Right kidney (tissue), 1 donor: ENCODE measurements at regions not wholly inside any gene's neighbourhood (a gene's known extent, or its start where the extent isn't known, plus 50 kb on each side); places are given as distances from the start of the nearest gene placed in this dataset.
"Not testable (repeated sequence)": the region's sequence is repeated elsewhere in the genome, so short reads cannot be mapped to it uniquely, and the experiment has no call there.

Source experiments
- DNase-seq: peaks from one replicate; pipeline ENCODE4 v3.0.0-alpha.2; 2016

- no peak for DNase-seq
Observed at GRCh38 chr17:20771104-20771503, 191.6 kb downstream of the CDRT15L2 start.

DNA sequence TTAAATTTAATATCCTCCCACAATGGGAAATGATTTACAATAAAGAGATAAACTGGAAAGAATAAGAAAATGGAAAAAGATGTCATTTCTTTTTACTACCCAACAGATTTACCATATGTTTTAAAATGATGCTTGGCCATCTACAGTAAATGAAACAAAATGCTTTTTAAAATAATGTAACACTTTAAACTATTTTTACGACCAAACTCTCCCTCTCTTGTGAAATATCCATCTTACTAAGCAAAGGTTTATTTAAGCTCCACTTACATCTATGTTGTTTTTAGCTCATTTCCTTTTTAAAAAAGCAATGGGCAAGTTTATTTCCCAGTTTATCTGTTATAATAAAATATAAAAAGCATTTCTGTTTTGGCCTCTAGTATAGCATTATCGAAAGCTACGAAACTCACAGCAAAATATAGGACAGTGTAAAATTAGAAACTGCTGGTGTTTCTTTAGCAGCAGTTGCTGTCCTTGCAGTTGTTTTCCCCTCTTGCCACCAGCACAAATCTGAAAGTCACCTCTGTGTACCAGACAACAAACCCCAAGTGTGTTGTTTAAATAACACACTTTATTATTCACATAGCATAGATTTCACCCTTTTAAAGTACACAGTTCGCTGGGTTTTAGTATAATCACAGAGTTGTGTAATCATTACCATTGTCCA lies 195.1 kb downstream of the CDRT15L2 start:
- DNase-seq = no peak

GRCh38 chr17:20775331-20775730 lies 195.8 kb downstream of the CDRT15L2 start:
- DNase-seq = no peak

GRCh38 chr17:20779521-20779920 lies 200.0 kb downstream of the CDRT15L2 start:
- DNase-seq = no peak

DNA sequence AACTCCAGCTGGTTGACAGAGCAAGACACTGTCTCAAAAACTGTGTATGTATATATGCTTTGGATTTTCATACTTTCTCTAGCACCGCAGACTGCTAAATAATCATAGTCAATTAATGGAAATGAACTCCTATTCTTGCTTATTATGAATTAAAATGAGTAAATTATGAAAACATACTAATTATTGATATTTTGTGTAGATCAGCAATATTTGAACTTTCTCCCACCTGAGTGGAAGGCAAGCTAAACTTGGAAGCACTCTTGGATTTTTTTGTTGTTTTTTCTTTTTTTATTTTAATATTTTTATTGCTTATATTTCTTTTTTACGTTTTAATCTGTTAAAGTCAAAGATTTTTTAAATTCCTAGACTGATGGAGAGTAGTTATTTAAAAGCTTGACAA lies 201.7 kb downstream of the CDRT15L2 start:
- no peak for DNase-seq

DNA sequence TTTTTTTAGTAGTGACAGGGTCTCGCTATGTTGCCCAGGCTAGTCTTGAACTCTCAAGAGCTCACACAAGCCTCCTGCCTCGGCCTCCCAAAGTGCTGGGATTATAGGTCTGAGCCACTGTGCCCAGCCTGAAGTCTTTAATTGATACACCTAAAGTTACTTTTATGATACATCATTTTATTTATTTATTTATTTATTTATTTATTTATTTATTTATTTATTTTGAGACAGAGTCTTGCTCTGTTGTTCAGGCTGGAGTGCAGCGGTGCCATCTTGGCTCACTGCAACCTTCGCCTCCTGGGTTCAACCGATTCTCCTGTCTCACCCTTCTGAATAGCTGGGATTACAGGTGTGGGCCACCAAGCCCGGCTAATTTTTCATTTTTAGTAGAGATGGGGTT lies 202.3 kb downstream of the CDRT15L2 start:
- DNase-seq = not testable (repeated sequence)

GRCh38 chr17:20783091-20783490 lies 203.6 kb downstream of the CDRT15L2 start:
- no peak for DNase-seq

DNA sequence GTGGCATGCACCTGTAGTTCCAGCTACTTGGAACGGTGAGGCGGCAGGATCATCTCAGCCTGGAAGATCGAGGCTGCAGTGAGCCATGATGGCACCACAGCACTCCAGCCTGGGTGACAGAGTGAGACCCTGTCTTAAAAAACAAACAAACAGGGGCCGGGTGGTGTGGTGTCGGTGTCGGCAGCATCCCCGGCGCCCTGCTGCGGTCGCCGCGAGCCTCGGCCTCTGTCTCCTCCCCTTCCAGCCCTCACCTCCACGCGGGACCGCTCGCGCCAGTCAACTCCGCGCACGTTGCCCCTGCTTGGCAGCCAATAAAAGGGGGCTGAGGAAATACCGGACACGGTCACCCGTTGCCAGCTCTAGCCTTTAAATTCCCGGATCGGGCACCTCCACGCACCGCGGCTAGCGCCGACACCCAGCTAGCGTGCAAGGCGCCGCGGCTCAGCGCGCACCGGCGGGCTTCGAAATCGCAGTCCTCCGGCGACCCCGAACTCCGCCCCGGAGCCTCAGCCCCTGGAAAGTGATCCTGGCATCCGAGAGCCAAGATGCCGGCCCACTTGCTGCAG lies 204.7 kb downstream of the CDRT15L2 start:
- DNase-seq = peak; percentile 14

- DNase-seq = no peak
Observed at GRCh38 chr17:20787281-20787680, 207.8 kb downstream of the CDRT15L2 start.

DNA sequence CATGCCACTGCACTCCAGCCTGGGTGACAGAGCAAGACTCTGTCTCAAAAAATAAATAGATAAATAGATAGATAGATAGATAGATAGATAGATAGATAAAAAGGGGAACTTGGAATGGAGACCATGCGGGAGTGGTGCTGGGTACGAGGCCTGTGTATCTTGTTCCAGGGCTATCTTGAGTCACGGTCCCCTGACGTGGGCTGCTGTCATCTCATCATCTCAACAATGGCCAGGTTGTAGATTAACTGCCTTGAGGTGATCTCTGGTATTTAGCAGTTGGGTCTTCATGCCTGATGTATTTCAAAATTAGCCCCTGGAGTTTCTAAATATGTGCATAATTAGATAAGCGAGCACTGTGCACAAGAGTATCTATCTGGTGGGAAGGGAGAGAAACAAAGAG lies 212.1 kb downstream of the CDRT15L2 start:
- DNase-seq = no peak

DNA sequence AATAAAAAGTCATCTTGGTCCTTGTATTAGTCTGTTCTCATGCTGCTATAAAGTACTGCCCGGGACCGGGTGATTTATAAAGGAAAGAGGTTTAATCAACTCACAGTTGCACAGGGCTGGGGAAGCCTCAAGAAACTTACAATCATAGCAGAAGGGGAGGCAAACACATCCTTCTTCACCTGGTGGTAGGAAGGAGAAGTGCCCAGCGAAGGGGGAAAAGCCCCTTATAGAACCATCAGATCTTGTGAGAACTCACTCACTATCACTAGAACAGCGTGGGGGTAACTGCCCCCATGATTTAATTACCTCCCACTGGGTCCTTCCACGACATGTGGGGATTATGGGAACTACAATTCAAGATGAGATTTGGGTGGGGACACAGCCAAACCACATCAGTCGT lies 215.0 kb downstream of the CDRT15L2 start:
- not testable (repeated sequence) for DNase-seq

DNA sequence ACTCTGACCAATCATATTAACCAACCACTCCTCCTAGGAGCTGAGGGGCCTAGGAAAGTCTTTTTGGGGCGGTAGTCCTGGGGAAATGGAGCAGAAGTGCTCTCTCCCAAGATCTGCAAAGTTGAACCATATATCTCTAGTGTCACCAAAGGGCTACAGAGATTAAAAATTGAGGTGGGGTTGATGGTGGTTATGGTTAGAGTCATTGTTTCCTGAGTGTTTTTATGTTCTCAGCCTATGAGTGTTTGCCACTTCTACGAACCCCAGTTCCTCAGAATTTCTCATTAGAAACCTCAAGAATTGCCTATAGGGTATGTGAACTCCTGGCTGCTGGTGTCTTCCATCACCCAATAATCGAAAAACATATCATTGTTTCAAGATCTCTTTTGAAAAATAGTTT lies 217.8 kb downstream of the CDRT15L2 start:
- DNase-seq = no peak

DNA sequence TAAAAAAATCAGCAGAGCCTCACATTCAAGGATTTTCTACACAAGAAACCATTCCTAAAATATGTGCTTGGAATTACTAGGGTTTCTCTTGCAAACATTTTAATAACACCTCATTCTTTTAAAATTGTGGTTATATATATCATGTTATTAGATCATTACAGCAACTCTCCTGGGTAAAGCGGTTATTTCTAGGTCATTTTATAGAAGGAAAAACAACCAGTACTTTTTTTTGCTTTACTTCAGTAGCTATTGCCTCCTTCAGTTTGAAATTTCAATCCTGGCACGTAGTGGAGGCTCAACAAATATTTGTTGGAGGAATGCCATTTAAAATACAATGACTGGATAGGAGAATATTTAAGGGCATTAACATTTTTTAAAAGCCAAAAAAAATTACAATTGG lies 220.6 kb downstream of the CDRT15L2 start:
- DNase-seq = no peak

GRCh38 chr17:20805751-20806150 lies 226.2 kb downstream of the CDRT15L2 start:
- DNase-seq = no peak

- not testable (repeated sequence) for DNase-seq
Observed at GRCh38 chr17:20807566-20807965, 228.0 kb downstream of the CDRT15L2 start.

- not testable (repeated sequence) for DNase-seq
Observed at GRCh38 chr17:20815410-20815809, 227.4 kb downstream of the USP22 start.

- no peak for DNase-seq
Observed at GRCh38 chr17:20823905-20824304, 218.9 kb downstream of the USP22 start.

DNA sequence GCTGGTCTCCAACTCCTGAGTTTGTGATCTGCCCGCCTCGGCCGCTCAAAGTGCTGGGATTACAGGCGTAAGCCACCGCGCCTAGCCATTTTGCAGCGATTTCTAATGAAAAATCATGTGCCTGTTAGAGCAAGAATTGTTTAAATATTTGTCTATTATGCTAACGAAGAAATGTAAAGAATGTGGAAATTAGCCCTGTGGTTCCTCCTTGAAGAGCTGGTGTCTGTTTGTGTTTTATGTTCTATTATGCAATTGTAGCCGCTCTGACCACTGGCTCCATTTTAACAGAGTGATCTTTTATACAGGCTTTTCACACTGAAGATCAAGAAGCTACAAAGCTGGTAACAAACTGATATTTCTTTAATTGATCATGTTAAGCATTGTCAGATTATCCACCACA lies 217.3 kb downstream of the USP22 start:
- DNase-seq = no peak

DNA sequence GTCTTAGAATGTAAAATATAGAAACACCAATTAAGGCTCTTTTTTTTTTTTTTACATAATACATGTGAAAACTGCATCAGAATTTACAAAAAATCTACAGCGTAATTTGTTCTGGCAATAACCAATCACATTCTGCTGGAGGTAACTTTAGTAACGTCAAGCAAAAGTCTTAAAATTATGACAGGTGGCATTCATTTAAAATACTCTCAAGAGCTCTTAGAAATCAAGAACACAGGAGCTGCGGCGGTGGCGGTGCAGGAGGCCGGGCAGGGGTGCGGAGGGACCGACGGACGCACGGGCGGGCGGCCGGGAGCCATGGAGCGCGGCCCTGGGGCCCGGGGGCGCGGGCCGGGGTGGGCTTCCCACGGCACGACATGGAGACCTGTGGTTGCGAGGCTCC lies 202.4 kb downstream of the USP22 start:
- DNase-seq = peak; percentile 3

- peak; percentile 65 for DNase-seq
Observed at GRCh38 chr17:20840987-20841865, 201.6 kb downstream of the USP22 start.

GRCh38 chr17:20842012-20842411 lies 200.8 kb downstream of the USP22 start:
- not testable (repeated sequence) for DNase-seq

- not testable (repeated sequence) for DNase-seq
Observed at GRCh38 chr17:20843261-20843660, 199.6 kb downstream of the USP22 start.

- peak; percentile 72 for DNase-seq
Observed at GRCh38 chr17:20843799-20844553, 198.8 kb downstream of the USP22 start.
